Ureter (tissue), 1 donor: ENCODE measurements at regions not wholly inside any gene's neighbourhood (a gene's known extent, or its start where the extent isn't known, plus 50 kb on each side); places are given as distances from the start of the nearest gene placed in this dataset.
"Not testable (repeated sequence)": the region's sequence is repeated elsewhere in the genome, so short reads cannot be mapped to it uniquely, and the experiment has no call there.

Source experiments
- DNase-seq: peaks from one replicate; pipeline ENCODE4 v3.0.0-alpha.2; 2020; ENCODE audit warnings: low spot score
- donor health status: DM: yes; HTN: yes; CAD: no.

DNA sequence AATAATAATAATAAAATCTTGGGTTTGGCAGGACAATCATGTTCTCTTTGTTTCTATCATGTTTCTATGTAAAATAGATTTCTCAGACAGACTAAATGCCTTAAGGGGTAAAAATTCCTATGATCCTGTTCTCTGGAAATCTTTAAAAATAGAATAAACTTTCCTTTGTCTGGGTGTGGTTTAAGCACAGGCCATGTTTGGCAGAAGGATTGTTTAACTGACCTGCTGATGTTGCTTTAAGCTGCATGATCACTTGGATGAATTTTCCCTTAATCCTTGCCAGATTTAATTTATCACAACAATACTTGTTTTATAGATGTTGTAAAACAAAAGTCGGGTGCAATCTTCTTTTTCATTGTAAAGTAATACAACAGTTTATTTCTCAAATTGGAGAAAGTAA is 341.7 kb upstream of the FAT1 start:
- no peak for DNase-seq

DNA sequence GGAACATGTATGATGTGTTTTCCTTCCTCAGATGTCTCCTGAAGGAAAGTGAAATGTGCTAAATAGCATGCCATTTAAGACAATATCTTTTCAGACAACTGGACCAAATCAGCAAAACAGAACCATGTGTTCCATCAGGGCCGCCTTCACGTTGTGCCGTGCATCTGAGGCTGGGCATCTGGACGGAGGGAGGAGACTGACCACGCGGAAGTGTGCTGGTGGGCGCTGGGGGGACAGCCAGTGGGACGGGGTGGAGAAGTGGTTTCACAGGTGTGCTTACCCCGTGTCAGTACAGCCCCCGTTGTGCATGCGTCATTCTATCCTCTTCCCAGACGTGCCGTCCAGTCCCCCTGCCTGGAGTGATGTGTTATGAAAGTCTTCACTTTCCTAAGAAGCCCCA is 342.1 kb upstream of the FAT1 start:
- DNase-seq, result no peak

DNA sequence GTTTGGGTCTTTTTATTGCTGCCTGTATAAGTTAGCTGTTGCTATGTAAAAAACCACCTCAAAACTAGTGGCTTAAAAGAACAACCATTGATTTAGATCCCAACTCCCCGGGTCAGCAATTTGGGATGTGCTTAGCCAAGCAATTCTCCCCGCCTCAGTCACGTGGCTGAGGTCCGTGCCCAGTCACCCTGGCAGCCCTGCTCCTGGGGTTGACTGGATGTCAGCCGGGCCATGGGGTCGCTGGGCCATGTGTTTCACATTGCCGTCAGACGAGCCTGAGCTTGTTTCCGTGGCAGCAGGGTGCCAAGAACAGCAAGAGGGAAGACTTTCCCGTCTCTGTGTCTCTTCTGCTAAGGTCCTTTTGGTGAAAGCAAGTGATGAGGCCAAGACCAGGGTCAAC is 345.7 kb upstream of the FAT1 start:
- no peak for DNase-seq

DNA sequence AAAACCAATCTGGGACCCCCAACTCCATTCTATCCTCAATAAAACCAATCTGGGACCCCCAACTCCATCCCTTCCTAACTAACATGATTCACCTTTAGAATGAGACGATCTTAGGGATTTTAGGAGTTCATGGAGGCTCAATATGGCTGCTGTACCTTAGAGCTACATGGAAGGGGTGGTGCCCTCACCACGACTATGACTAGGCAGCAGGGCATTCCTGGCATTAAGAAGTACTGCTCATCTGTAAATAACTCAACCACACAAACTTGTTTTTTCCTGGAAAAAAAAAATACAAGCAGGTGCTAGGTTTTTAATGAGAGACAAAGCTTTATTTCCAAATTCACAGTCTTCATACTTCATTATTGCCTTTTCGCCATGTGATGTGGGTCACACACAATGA is 346.5 kb upstream of the FAT1 start:
- DNase-seq, result no peak

DNA sequence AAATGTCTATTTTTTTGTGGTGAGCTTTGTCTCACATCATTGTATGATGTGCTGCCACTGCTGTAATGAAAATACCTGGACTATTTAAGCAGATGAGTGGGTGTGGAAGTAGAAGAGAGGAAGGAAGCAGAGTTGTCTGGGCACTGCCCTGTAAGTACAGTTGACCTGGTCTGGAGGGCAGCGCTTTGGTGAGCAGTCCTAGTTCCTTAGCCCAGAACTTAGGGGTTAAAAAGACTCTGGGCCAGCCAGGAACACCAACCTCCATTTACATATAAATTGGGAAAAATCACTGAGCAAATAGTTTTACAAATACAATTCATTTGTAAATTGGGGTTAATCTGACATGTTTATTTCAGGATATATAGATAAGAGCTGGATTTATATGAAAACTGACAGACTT is 347.1 kb upstream of the FAT1 start:
- no peak for DNase-seq

DNA sequence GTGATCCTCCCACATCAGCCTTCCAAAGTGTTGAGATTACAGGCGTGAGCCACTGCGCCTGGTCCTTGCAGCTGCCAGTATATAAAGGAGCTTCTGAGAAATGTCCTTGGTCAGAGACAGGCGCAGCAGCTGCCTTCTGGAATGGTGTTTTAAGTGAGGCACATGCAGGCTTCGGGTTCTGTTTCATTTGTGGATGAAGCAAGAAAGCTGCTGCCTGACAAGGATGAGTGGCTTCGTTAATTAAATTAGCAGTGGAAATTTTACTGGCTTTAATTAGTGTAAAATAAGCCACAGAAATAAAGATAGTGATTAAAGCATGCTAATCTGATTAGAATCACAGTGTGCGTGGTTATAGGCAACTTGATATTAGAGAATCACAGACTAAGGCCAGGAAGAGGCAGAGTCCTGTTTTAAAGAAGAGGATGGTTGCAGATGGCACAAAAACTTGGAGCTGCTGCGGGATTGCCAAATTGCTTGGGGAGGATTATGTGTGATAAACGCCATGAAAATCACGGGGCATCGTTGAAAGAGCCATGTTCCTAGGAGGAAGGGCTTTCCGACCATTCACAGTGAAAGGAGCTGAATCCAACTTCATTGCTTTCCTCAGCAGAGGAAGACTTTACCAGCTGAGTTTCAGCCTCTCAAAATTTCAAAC is 348.4 kb upstream of the FAT1 start:
- no peak for DNase-seq

DNA sequence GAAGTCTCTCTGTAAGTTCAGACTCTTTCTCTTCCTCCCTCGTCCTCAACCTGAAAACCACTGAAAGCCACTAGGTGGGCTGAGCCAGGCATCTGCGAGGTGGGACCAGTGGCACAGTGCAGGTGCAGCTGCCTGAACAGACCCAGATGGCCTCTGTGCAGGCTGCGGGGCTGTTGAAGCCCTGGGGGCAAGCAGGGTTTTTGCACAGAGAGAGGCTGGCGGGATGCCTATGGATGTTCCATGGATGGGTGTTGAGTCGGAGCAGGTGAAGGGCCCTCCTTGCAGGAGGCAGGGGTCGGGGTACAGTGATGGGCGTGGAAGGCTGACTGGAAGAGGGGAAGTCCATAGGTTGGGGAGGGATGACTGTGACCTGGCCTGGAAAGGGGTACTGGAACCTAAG is 350.2 kb upstream of the FAT1 start:
- no peak for DNase-seq

DNA sequence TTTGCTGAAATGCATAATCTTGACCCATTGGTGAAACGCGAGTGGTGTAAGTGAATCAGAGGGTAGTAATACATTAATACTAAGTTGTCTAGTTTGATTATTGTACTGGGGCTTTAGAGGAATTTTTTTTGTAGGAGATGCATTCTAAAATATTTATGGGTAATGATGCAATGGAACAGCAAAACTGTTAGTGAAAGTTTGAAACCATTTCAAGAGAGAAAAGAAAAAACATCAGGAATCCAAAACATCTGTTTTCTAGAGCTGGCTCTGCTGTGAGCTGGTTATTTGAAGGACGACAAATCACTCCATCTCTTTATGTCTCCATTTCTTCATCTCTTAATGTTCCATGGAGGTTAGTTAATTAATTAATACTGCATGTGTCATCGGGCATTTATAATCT is 351.9 kb upstream of the FAT1 start:
- DNase-seq, result no peak

DNA sequence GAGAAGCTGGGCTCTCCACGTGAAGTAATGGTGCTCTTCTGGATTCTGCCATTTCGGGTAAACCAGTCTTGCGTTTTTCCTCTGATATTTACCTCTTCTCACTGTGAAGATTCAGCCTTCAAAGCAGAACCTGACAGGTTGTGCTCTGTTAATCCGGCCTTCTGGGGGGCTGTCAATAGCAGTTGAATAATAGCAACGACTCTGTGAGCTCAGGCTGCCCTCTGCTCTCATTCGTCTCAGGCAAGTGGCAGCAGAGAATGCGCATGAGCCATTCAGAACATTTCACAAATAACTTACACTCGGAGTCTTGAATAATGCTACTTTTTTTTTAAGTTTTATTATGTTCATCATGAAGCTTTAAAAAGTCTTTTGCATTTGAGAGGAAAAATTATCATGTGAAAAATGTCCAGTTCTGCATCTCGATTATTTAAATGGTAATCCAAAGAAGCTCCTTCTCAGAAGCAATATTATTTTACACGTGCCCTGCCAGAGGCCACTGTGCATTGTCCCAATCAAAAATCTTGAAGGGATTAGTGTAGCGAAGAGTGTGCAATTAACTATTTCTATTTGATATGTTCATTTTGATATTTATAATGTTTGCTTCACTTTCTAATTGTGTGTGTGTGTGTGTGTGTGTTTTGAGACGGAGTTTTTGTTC is 354.2 kb upstream of the FAT1 start:
- DNase-seq, result no peak

DNA sequence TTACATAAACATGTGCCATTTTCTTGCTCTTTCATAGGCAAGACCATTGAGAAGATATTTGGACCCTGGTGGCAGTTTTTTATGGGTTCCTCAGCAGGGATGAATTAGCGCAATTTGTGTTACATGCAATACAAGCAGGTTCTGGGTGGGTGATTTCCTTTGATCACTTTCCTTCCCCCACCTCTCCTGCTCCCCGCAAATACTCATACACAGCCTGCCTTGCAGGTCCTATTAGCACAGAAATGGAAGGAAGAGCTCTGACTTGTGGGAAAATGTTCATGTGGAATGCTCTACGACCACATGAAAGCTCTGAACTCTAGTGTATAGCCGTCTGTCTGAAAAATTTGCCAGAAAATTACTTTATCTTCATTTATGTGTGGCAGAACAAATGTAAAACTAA is 361.0 kb upstream of the FAT1 start:
- no peak for DNase-seq

DNA sequence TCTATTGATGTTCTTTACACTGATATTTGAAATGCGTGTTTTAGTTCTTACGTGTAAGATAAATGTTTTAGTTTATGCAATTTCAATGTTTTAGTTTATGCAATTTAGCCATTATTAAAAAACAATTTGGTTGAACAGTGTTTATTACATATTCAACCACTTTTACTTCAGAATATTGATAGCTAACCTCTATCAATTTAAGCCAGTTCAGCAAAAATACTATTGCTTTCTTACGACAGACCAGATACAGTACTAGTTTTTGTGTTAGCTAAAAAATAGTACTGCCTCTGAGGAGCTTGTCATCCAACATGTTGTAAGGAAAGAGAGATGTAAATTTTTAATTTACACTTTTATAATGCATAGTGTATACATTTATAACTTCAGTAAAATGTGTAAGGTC is 361.7 kb upstream of the FAT1 start:
- no peak for DNase-seq

DNA sequence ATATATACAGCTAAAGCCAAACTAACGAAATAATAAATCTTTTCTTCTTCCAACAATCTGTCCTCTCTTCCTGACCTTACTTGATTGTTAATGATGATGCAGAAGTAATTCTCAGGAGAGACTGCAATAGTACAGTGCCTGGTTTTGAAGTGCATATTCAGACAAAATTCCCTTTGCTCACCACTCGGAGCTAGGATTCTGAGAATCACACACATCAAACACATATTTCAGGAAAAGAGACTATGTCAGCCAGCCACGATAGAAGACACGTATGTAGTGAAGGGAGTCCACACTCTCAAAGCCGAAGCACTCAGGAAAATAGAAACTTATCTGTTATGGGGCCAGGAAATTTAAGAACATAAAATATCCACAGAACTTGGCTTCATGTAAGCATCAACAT is 362.5 kb upstream of the FAT1 start:
- DNase-seq, result no peak

DNA sequence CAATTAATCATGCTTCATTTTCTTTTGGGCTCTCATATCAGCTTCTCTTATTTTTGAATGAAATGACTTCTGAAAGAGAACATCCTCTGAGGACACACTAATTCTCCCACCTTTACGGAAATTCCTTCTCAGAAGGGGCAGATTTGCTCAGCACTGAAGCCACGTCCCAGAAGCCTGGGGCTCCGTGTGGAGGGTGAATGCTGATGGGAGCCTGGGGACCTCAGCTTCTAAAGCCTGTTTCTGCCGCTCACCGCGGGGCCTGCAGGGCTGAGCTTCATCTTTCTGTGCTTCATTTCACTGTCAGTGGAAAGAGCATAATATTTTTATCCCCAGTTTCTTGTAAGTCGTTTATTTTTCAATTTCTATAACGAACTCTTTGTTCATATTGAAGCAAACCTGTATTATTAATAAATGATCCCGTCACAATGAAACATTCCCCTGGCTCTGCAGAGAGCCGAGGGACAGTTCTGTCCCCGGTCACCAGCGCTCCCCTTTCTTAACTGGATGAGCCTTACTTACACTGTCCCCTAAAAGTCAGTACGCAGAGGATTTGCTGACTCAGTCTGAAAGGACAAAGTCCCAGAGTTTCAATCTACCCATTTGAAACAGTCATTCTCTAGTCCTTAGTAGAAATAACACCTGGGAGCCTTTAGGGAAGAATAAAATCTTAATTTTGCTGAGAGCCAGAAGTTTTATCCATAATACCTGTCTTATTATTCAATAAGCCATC is 364.6 kb upstream of the FAT1 start:
- DNase-seq, result no peak

DNA sequence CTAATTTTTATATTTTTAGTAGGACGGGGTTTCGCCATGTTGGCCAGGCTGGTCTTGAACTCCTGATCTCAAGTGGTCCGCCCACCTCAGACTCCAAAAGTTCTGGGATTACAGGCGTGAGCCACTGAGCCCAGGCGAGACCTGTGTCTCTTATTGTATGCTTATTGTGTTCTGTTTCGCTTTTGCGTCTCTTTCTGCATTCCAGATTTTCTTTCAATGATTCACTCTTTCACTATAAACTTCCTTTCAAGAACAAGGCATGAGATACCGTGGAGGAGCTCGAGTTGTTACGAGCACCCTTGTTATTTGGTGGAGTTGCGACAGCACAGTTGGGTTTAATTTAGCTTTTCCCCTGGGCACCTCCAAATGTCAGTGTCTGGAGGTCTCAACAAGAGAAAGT is 366.7 kb upstream of the FAT1 start:
- no peak for DNase-seq

DNA sequence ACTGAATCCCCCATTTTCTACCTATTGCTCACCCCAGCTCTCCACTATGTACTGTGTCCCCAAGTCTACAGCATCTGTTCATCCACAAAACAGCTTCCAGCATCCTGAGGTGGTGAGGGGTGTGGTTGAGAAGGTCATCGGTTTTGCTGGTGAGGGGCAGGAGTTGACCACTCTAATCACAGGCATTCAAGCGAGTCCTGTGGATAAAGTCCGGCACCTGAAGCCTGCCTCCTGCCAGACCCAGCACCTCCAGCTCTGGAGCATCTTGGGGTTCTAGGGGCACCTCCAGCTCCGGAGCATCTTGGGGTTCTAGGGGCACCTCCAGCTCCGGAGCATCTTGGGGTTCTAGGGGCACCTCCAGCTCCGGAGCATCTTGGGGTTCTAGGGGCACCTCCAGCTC is 367.2 kb upstream of the FAT1 start:
- not testable (repeated sequence) for DNase-seq

DNA sequence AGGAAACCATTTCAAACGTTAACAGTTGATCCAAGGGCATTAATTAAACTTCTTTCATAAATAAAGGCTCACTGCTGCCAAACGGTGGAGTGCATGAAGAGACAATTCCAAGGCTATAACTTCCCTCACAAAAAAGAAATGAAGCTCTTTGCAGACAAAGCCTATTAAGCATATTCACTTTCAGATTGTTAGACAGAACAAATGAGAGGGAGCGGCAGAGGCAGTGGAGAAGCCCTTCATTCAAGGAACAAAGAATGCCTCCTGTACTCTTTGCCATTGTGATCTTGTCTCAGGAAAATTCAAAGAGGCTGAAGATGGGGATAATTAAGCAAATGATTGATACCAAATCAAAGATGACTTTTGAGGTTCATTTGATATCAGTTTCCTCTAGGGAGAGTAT is 370.5 kb upstream of the FAT1 start:
- DNase-seq, result no peak

DNA sequence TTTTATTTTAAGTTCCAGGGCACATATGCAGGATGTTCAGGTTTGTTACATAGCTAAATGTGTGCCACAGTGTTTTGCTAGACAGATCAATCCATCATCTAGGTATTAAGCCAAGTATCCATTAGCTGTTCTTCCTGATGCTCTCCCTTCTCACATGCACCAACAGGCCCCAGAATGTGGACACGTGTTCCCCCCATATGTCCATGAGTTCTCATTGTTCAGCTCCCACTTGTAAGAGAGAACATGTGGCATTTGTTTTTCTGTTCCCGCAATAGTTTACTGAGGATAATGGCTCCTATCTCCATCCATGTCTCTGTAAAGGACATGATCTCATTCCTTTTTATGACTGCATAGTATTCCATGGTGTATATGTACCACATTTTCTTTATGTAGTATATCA is 374.8 kb upstream of the FAT1 start:
- no peak for DNase-seq

DNA sequence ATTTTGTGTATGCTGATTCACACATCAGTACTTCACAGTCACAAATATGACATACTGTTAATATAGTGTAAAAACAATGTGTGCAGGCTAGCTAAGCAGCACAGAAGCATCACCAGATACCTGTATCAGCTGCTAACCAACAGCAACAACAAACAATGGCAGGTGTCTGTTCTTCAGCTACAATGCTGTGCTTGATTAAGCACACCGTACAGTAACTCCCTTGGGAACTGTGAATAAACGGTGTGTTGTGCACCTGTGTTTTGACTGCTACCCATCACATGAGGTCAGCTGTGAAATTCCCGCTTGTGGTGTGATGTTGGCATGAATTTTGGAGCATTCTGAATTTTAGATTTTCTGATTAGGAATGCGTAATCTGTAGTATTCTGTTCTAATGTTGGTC is 379.7 kb upstream of the FAT1 start:
- no peak for DNase-seq

DNA sequence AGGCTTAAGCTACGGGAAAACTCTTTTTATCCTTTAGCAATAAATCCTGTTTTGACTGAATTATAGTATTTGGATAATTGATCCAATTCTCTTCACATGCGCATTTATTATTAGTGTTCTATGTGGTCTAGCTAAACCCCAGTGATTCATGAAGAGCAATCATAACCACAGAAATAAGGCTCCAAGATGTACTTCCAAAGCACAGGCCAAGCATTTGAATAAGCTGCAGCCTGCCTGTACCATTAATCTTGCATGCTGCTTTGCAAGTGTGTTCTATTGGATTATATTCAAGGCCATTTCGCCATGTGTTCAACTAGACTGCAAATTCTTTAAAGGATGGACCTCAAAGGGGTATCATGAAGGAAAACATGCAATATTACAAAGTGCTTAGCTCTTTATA is 385.2 kb upstream of the FAT1 start:
- no peak for DNase-seq

DNA sequence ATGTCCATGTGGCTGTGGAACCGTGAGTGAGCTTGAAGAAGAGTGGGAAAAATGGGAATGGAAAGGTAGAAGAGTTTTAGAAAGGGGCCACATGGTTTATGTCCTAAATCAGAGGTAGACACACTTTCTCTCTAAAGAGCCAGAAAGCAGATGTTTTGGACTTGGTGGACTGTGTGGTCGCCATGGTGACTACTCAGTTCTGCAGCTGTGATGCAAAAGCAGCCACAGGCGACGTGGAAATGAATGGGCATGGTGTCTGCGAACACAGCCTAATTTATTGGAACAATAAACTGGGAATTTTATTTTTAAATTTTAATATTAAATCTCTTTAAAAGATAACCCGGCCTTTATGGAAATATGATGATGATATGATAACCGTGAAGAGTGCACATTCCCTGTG is 386.0 kb upstream of the FAT1 start:
- DNase-seq, result no peak

DNA sequence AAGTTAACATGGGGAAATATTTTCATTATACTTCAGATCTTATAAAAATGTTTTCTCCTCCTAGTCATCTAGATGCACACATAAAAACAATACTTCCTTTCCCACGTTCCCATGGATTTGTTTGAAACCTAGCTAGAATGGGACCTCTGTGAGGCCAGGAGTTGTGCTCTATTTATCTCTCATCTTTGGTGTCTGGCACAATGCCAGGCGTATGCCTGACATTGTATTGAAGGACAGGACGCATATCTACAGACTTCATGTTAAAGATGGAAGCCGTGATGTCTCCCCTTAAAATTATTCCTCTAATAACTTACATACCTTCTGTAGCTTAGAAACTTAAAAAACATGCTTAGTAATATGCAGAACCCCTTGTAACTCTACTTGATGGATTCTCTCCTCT is 394.5 kb upstream of the FAT1 start:
- DNase-seq, result no peak

DNA sequence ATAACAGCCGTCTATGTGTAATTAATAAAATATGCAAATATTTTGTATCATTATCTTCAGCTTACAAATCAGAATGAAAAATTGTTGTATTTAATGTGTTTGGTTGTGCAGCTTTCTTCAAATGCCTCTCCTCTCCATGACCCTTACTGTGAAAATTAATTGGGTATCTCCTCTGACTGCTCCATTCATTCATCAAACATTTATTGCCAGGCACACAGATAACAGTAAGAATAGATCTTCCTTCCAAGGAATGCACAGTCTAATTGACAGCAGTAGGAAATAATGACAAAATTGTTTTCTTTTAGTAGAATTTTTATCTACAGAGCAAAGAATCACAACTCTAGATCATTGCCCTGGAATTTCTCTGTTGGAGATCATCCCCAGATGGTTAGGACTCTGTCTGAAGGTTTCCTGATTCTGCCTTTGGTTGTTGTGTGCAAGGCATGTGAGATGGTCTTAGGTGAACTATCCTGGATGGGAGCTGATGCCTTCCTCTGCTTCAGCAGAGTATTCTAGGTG is 395.0 kb upstream of the FAT1 start:
- no peak for DNase-seq

DNA sequence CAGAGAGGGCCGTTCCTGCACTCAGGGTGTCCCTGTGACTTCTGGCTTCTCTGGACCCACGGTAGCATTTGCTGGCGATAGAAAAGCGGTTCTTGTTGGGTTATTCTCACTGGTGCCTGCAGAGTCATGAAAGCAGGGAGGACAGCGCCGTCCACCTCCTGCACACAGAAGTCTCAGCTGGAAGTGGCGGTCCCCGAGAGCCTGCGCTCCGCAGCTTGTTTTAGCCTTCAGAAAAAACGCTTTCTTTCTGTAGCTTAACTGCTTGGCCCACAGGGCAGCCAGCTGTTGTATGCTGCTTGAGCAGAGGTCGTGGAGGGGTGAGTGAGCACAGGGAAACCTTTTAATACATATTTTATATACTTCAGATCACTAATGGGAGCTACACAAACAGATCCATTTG is 400.7 kb upstream of the FAT1 start:
- no peak for DNase-seq
